ENCODE measurements at regions not wholly inside any gene's neighbourhood (a gene's known extent, or its start where the extent isn't known, plus 50 kb on each side); places are given as distances from the start of the nearest gene placed in this dataset.

DNA sequence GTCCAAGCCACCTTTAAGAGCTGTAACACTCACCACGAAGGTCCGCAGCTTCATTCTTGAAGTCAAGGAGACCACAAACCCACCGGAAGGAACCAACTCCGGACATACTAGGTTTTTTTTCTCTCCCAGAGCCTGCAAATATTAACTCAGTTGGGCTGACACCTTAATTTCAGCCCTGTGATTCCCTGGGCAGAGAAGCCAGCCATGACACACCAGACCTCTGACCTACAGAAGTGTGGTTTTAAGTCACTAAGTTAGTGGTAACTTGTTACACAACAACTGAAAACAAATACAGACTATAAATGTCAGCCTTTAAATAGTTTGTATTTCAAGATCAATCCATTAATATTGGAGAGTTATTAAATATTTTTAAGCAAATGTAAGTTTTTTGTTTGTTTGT, 855.1 kb downstream of the TMEM182 start:
- no peak for DNase-seq
- no peak overlapping the region for H3K4me3 ChIP-seq
- WGBS, 4 donors = 83 to 90% (median 89%) methylated on average over 4 of the region's 4 CpGs
- no peaks in the 10 kb centered on the region for H3K27me3 ChIP-seq
- TF ChIP-seq, protein P1, sequence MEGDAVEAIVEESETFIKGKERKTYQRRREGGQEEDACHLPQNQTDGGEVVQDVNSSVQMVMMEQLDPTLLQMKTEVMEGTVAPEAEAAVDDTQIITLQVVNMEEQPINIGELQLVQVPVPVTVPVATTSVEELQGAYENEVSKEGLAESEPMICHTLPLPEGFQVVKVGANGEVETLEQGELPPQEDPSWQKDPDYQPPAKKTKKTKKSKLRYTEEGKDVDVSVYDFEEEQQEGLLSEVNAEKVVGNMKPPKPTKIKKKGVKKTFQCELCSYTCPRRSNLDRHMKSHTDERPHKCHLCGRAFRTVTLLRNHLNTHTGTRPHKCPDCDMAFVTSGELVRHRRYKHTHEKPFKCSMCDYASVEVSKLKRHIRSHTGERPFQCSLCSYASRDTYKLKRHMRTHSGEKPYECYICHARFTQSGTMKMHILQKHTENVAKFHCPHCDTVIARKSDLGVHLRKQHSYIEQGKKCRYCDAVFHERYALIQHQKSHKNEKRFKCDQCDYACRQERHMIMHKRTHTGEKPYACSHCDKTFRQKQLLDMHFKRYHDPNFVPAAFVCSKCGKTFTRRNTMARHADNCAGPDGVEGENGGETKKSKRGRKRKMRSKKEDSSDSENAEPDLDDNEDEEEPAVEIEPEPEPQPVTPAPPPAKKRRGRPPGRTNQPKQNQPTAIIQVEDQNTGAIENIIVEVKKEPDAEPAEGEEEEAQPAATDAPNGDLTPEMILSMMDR (IDR thresholded peaks at IDR 0.05) = no peak
- TF ChIP-seq POLR2A (IDR thresholded peaks at IDR 0.05) = no peak
- H3K4me1 ChIP-seq = no peaks in the 10 kb centered on the region
- no peak for ATAC-seq
- no peak overlapping the region for H3K27ac ChIP-seq
- H3K9me3 ChIP-seq = peaks cover 0 to 33% (median 15%) of the 10 kb centered on the region in 12 donors
- intact Hi-C loops (cut with DNase I) = no loop called here
- no peaks in the 10 kb centered on the region for H3K36me3 ChIP-seq

DNA sequence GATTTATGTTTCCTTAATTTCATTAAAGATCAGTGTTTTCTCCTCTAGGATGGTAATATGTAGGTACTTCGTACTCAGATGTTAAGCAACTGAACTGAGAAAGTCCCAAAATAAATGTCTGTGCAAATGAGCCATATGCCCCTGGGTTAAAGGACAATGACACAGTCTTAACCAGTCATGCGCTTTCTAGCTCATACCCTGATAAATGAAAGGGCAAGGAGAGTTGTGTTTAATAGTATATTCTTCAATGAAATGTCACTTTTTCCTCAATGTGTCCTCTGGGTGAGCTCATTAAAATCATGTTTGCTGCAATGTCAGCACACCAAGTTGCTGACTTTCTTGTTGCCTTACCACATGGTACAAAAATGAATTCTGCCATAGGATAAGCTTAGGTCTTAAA, 856.3 kb downstream of the TMEM182 start:
- H3K4me3 ChIP-seq = no peak overlapping the region
- ATAC-seq = no peak
- 71 to 85% (median 79%) methylated on average over 2 of the region's 2 CpGs for WGBS, 4 donors
- H3K4me1 ChIP-seq = no peaks in the 10 kb centered on the region
- DNase-seq = no peak
- peaks cover 0 to 43% (median 21%) of the 10 kb centered on the region in 12 donors for H3K9me3 ChIP-seq
- no peaks in the 10 kb centered on the region for H3K27me3 ChIP-seq
- H3K27ac ChIP-seq = no peak overlapping the region
- TF ChIP-seq, protein P1 (IDR thresholded peaks at IDR 0.05) = no peak
- no peak for TF ChIP-seq POLR2A (IDR thresholded peaks at IDR 0.05)
- intact Hi-C loops (cut with DNase I) = no loop called here
- H3K36me3 ChIP-seq = no peaks in the 10 kb centered on the region

DNA sequence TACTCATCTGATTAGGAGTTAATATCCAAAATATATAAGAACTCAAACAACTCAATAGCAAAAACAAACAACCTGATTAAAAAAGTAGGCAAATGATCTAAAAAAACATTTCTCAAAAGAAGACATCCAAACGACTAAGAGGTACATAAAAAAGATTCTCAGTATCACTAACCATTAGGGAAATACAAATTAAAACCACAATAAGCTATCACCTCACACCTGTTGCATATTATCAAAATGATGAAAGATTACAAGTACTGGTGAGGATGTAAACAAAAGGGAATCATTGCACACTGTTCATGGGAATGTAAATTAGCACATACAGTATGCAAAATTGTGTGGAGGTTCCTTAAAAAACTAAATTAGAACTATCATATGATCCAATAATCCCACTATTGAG, 865.5 kb downstream of the TMEM182 start:
- DNase-seq = no peak

DNA sequence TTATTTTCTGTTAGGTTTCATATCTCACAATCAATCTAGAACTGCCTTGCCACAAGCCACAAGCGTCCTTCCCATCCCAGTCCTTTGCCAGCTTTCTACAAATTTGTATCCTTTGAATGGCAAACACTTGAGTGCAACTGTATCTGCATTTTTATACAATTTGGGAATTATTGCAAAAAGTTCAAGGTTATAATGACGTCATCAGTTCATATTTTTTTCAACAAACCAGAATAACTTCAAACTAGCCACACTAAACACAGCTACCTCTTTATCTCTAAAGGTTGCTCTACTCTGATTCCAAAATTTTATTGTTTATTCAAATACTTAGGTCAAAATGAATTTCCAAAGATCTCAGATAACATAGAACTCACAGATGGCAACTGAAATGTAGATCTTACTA, 877.1 kb downstream of the TMEM182 start:
- Histone ChIP-seq H3K36me3 (no peaks in the 10 kb centered on the region), H3K4me1 (no peaks in the 10 kb centered on the region), H3K27me3 (no peaks in the 10 kb centered on the region), H3K9me3 (no peaks in the 10 kb centered on the region), H3K27ac (no peak overlapping the region), H3K4me3 (no peak overlapping the region)
- no peak for TF ChIP-seq POLR2A (IDR thresholded peaks at IDR 0.05)
- TF ChIP-seq, protein P1 (IDR thresholded peaks at IDR 0.05) = no peak
- WGBS, 4 donors = 14 to 46% (median 16%) methylated on average over 2 of the region's 2 CpGs
- no peak for ATAC-seq
- intact Hi-C loops (cut with DNase I) = no loop called here
- DNase-seq = no peak

More for the DNA sequence above, 865.5 kb downstream of the TMEM182 start:
- H3K9me3 ChIP-seq = peaks cover 0 to 41% (median 9%) of the 10 kb centered on the region in 12 donors
- 19 to 46% (median 30%) methylated on average over 1 of the region's 1 CpG for WGBS, 4 donors
- intact Hi-C loops (cut with DNase I) = no loop called here
- H3K36me3 ChIP-seq = no peaks in the 10 kb centered on the region
- no peaks in the 10 kb centered on the region for H3K4me1 ChIP-seq
- no peaks in the 10 kb centered on the region for H3K27me3 ChIP-seq
- H3K27ac ChIP-seq = no peak overlapping the region
- TF ChIP-seq, protein P1 (IDR thresholded peaks at IDR 0.05) = no peak
- TF ChIP-seq POLR2A (IDR thresholded peaks at IDR 0.05) = no peak
- H3K4me3 ChIP-seq = no peak overlapping the region
- ATAC-seq = no peak

All from heart left ventricle (tissue), 16 donors.